Heart right ventricle (tissue), 16 donors: ENCODE measurements at regions not wholly inside any gene's neighbourhood (a gene's known extent, or its start where the extent isn't known, plus 50 kb on each side); places are given as distances from the start of the nearest gene placed in this dataset.

Experiments used
- ATAC-seq, 8 donors: fragments of 200-7000 bp; cut with Tn5 transposase; one replicate each; pipeline ENCODE4 v1.9.1; 2020; ENCODE audit warnings: mild to moderate bottlenecking in 8 of 8, moderate library complexity in 8 of 8, moderate number of reproducible peaks in 1 of 8
- DNase-seq, 2 donors: peaks; one replicate each; pipeline ENCODE4 v3.0.0-alpha.2; 2020
- H3K27ac ChIP-seq, 10 donors: fragments of 200-600 bp; sonication (generic) in 2 of 10; one replicate each; pipeline versions ENCODE4 v1.5.0 to v1.8.0; 2020 to 2022; ENCODE audit warnings: mild to moderate bottlenecking in 3 of 10
- H3K27me3 ChIP-seq, 7 donors: fragments of 200-600 bp; one replicate each; pipeline ENCODE4 v1.8.0; 2021 to 2022; ENCODE audit warnings: mild to moderate bottlenecking in 2 of 7
- H3K36me3 ChIP-seq, 9 donors: fragments of 200-600 bp; sonication (generic) in 1 of 9; one replicate each; pipeline versions ENCODE4 v1.5.0 to v1.8.0; 2020 to 2022; ENCODE audit warnings: mild to moderate bottlenecking in 2 of 9
- H3K4me1 ChIP-seq, 9 donors: fragments of 200-600 bp; sonication (generic) in 1 of 9; one replicate each; pipeline versions ENCODE4 v1.5.0 to v1.8.0; 2020 to 2022; ENCODE audit warnings: mild to moderate bottlenecking in 4 of 9
- H3K4me3 ChIP-seq, 10 donors: fragments of 200-600 bp; sonication (generic) in 2 of 10; one replicate each; pipeline versions ENCODE4 v1.5.0 to v1.8.0; 2020 to 2022; ENCODE audit warnings: mild to moderate bottlenecking in 7 of 10, moderate library complexity in 2 of 10
- H3K9me3 ChIP-seq, 11 donors: fragments of 200-600 bp in 10 of 11; sonication (generic) in 2 of 11; one replicate each; pipeline versions ENCODE4 v1.5.0 to v1.8.0; 2013 to 2022; ENCODE audit warnings: mild to moderate bottlenecking in 2 of 11, control low read depth in 1 of 11, moderate library complexity in 1 of 11
- CTCF ChIP-seq, 9 donors: fragments of 200-600 bp; sonication (generic) in 2 of 9; IDR thresholded peaks; one replicate each; pipeline versions ENCODE4 v1.5.0 to v1.8.0; 2021 to 2022; ENCODE audit warnings: antibody characterized with exemption in 9 of 9, mild to moderate bottlenecking in 5 of 9, moderate library complexity in 1 of 9
- WGBS, 2 donors: extraction: QIAGEN DNeasy Blood & Tissue Kit; methylation state at CpG; one replicate each; pipeline ENCODE4 v1.1.7; 2013; ENCODE audit warnings: inconsistent platforms in 1 of 2; 5-methylcytosine and 5-hydroxymethylcytosine counted together
- intact Hi-C, 10 donors: fragments of 100-400 bp; cut with DNase I; formaldehyde crosslinking; loops; one replicate each; pipeline versions ENCODE4 v1.11.1 to v1.14.2; 2022
- donor health status: Arrhythmogenic right ventricular cardiomyopathy.
- donor health status: ischemic (EF 13 %, LVEDD 7.1; RV severe dilation, severe dysfunction).
- donor health status: healthy with polysubstance abuse.
- donor health status: DM: no; HTN: yes; CAD: no.
- donor health status: DM: no; HTN: no; CAD: no.
- donor health status: ischemic (EF 25% LVEDD 6.9; RV normal size, moderate dysfunction).
- donor health status: ischemic (EF 25% LVEDD 5.7; RV mildly dilated, moderate dysfunction).
- donor health status: healthy.
- donor health status: DM: yes; HTN: yes; CAD: no.
- donor health status: Ischemic cardiomyopathy.
- donor health status: ischemic (EF 35%, LVEDD 5.7; RV mildly dilated, moderate dysfunction).
- donor health status: nonischemic (EF 11% LVEDD 7.7; RV severe dilation, severe dysfunction).
- donor health status: DM: yes; HTN: yes; CAD: no.
- donor health status: PGD.
- donor health status: ischemic (EF 29% LVEDD 5.4; RV normal size, mild dysfunction).
- donor health status: nonischemic (EF 23%, LVEDD 6.1; RV moderate dilation, normal function).

- Histone ChIP-seq H3K9me3 (peaks cover 0 to 17% (median 8%) of the 10 kb centered on the region in 11 donors), H3K4me3 (no peak overlapping the region), H3K27ac (no peak overlapping the region), H3K27me3 (peaks cover 0 to 12% (median 0%) of the 10 kb centered on the region in 7 donors), H3K36me3 (no peaks in the 10 kb centered on the region), H3K4me1 (no peaks in the 10 kb centered on the region)
- ATAC-seq (no peak), DNase-seq (no peak)
- no peak for TF ChIP-seq CTCF (IDR thresholded peaks at IDR 0.05)
- intact Hi-C loops = no loop called here
- 65 to 69% methylated on average over 5 of the region's 5 CpGs for WGBS, 2 donors
Measured at GRCh38 chr10:128660726-128661125, 534.5 kb upstream of the MKI67 start.

DNA sequence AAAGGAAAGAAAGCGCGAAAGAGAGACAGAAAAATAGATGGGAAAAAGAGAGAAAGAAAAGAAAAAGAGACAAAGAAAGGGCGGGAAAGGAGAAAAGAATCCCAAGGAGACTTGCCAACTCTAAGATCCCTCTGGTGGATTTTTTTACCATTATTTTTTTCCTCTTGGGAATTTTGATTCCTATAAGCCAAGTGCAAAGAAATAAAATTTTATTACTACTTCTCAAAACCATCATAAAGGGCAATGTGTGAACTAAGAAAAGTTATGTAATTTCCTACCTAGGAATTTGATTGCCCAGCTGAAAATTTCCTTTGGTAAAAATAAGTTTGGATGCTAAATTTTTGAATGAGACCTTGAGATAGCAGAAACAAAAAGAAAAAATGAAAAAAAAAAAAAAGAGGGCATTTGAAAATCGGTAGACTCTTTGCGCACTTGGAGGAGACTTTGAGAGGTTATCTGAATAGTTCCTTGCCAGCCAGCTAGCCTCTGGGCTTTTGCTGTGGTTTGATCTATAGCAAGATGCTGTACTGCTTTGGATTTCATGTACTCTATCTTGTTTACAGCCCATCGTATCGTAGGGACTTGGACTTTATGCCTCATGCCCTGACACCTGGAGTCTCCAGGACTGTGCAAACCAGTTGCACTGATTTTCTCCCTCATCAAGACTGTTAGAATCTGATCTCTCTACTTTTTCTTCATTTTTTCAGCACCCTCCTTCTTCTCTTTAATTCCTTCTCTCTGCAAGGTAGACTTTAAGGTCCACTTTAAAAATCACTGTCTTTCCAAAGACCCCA is 535.4 kb upstream of the MKI67 start:
- no peak overlapping the region for H3K27ac ChIP-seq
- no peaks in the 10 kb centered on the region for H3K36me3 ChIP-seq
- H3K9me3 ChIP-seq = peaks cover 0 to 17% (median 8%) of the 10 kb centered on the region in 11 donors
- H3K4me1 ChIP-seq = no peaks in the 10 kb centered on the region
- peaks cover 0 to 12% (median 0%) of the 10 kb centered on the region in 7 donors for H3K27me3 ChIP-seq
- H3K4me3 ChIP-seq = no peak overlapping the region
- TF ChIP-seq CTCF (IDR thresholded peaks at IDR 0.05) = no peak
- DNase-seq (no peak), ATAC-seq (no peak)
- WGBS, 2 donors = 90 to 93% methylated on average over 7 of the region's 7 CpGs
- intact Hi-C loops = no loop called here

GRCh38 chr10:128662520-128662919 is 536.3 kb upstream of the MKI67 start:
- Histone ChIP-seq H3K4me3 (no peak overlapping the region), H3K36me3 (no peaks in the 10 kb centered on the region), H3K4me1 (no peaks in the 10 kb centered on the region), H3K9me3 (peaks cover 0 to 17% (median 8%) of the 10 kb centered on the region in 11 donors), H3K27me3 (peaks cover 0 to 10% (median 0%) of the 10 kb centered on the region in 7 donors), H3K27ac (no peak overlapping the region)
- ATAC-seq (no peak), DNase-seq (no peak)
- TF ChIP-seq CTCF (IDR thresholded peaks at IDR 0.05) = no peak
- 60 to 69% methylated on average over 3 of the region's 3 CpGs for WGBS, 2 donors
- intact Hi-C loops = no loop called here

DNA sequence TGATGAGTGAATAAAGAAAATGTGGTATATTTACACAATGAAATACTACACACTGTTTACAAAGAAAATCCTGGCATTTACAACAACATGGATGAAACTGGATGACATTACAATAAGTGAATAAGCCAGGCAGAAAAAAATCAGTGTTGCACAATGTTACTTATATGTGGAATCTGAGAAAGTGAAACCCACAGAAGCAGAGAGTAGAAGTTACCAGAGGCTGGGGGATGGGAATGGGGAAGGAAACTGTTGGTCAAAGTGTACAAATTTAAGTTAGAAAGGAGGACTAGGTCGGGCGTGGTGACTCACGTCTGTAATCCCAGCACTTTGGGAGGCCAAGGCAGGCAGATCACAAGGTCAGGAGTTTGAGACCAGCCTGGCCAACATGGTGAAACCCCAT is 538.5 kb upstream of the MKI67 start:
- intact Hi-C loops = no loop called here
- ATAC-seq = no peak
- WGBS, 2 donors = 68 to 80% methylated on average over 3 of the region's 3 CpGs
- Histone ChIP-seq H3K4me3 (no peak overlapping the region), H3K36me3 (no peaks in the 10 kb centered on the region), H3K27me3 (peaks cover 0 to 7% (median 0%) of the 10 kb centered on the region in 7 donors), H3K4me1 (no peaks in the 10 kb centered on the region), H3K27ac (no peak overlapping the region), H3K9me3 (peaks cover 0 to 17% (median 8%) of the 10 kb centered on the region in 11 donors)
- DNase-seq = no peak
- TF ChIP-seq CTCF (IDR thresholded peaks at IDR 0.05) = no peak
